NCI-H1048 (cell line): ENCODE measurements at regions not wholly inside any gene's neighbourhood (a gene's known extent, or its start where the extent isn't known, plus 50 kb on each side); places are given as distances from the start of the nearest gene placed in this dataset.

ENCODE experiments used
- DNase-seq: peaks from one replicate; lab custom pipeline; 2025; lab: John Stamatoyannopoulos, UW

DNA sequence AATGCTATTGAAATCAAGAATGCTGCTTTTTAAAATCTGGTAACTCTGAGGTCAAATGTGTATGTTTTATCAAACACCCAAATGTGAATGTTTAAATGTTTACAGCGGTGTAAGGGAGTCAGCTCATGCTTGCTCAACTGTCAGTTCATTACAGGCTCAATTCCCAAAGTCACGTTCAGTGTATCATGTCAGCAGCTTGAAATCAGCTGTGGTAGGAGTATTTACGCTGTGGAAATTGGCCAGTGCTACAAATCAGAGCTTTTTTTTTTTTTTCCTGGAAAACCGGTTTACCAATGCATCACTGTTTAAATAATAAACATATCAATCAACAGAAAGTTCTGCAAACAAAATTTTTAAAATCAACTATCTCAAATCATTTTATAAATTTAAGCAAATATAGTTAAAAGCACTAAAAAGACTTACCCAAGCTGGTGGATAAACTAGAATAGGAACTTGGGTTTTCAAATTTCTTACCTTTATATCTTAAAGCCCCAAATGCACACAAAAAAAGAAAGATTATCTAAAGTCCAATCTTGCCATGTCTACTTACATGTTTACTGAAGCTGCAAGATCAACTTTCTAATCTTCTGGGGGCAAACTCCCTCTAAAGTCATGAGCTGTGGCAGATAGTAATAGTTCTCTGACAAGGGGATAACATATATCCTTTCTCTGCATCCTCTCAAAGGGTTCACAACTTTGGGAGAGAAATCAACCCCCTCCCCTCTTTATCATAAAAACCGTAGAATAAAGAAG lies 57.6 kb upstream of the GRAMD2B start:
- DNase-seq, result no peak

DNA sequence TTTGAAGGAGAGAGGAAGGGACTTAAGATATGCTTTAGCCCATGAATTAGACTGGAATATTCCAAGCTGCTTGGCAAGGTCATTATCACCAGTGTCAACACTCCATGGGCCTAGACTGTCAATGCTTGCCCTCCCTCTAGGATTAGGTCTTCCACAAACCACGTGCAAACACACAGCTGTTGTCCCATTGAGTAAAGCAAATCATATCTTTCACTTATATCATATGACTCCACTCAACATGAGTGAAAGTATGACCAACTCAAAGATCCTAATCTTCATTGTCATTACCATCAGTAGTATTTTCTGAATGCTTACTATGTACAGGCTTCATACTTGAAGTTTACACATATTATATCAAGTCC lies 57.0 kb upstream of the GRAMD2B start:
- no peak for DNase-seq

DNA sequence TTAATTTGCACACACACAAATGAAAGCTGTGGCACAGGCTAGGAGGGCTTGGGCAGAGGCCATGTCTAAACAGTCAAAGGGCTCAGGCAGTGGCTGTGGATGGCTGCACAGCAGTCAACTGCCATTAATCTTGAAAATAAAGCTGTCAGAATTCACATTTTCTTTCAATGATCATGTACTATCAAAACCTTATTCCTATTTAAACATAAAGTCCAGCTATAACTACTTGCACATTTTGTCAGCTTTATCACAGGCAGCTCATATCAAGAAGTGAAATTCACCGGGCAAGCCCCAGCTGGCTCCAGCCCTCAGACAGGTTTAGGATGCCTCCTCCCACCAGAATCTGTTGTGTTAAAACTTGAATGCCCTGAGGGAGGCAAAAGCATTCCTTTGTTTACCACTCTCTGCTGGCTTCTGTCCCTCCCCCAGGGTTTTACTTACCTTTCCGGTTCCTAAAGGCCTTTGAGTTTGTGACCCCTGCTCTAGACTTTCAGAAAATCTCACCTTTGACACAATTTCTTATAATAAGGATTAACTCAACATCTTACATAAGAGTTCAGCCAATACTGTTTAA lies 54.9 kb upstream of the GRAMD2B start:
- DNase-seq, result no peak

DNA sequence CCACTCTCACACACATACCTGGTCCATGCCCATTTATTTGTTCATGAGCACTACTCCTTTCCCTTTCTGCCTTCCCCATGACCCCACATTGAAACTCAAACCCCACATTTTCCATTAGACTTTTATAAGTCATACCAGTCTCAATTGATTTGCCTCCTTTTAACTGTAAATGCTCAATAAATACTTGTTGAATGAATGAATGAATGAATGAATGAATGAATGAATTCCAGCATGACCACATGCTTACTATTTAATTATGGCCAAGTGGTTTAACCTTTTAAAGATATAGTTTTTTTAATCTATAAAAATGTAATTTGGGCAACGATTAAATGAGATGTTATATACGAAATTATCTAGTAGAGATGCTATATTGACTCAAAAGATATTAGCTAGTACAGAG lies 54.1 kb upstream of the GRAMD2B start:
- no peak for DNase-seq

DNA sequence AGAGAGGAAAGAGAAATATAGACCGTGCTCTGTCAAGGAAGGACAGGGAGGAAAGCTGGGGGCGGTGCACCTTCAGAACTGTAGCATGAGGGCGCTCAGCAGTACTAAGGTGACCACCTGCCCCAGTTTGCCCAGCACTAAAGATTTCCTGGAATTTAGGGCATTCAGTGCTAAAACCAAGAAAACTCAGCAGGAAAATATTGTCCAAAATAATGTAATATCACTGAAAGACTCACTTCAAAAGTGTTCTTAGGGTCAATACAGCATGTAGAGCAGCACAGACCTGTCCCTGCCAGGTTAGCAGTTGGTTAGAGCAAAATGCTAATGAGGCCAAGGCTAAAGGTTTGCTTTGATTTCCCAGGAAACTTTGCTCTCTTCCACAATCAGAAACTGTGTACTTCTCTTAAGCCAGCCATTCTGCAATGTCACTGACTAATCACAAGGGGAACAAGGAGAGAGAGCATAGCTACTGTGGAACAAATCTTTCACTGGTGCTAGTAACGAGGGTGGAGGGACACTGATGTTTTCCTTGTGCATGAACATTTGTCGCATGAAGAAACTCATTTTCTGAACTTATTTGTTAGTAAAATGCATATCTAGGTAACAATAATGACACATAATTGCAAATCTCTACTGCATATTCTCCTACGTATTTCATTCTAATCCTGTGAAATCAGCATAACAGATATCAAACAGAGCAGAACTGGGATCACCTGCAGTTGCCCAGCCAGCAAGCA lies 53.0 kb upstream of the GRAMD2B start:
- DNase-seq, result no peak

DNA sequence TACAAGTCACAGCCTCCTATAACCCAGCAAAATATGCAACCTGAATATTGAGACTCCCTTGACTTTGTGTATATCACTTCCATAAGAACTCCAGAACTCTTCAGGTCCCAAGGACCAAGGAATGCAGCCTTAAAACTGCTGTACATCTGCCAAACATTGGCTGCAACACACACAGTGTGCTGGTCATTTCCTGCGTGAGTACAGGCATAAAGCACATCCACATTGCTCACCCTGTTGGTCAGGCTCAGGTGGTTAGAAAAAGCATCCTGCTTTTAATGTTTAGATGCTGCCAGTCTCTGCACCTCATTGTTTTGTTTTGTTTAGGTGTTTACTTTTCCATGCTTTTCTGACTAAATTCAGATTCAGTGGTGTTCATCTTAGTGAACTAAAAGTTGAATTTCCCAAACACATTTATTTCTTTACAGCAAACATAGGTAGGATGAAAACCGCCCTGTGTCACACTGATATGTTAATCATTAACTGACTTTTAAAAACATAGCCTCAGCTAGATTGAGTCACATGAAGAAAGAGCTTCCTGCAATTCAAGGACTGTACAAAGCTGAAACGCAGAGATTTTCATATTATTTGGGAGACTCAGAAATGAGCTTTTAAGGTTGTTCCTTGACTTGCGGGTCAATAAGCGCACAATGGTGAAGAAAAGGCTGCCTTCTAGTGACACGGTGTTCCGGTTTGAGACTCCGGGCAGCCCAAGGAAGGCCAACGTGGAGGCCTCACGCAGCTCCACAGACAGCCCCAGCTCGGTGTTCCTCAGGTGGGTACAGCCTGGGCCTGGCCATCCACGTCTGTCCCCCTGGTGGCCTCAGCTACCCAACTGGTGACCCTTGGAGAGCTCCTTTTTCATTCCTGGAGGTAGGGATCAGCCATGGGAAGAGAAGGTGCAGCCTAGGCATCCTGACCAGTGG lies 52.2 kb upstream of the GRAMD2B start:
- DNase-seq, result no peak

DNA sequence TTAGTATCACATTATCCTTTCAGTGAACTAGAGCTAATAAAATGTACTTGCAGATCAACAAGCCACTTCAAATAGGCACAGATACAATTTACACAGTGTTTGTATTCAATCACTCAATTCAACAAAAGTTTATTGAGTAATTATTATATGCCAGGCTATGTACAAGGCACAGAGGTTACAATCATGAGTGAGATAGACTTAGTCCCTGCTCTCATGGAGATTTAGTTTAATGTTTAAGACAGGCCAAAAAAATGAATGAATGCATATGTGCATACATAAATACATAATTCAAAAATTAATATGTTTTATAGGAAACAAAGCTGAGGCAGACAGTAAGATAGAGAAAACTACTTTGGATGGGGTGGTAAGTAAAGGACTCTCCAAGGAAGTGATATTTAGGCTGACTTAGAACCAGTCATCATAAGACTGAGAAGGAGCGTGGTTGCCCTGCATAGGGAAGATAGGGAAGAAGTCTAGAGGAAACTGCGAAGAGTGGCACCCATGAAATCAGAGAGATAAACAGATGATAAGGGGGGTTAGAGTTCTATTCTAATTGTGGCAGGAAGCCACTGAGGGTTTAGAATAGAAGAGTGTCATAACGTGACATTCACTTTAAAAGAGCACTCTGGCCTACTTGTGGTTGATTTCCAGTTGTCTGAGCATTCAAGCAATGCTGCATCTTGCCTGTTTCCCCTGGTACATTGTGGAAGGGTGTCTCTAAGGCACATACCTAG lies 49.7 kb upstream of the GRAMD2B start:
- DNase-seq, result no peak
